K562 (cell line): ENCODE measurements at regions not wholly inside any gene's neighbourhood (a gene's known extent, or its start where the extent isn't known, plus 50 kb on each side); places are given as distances from the start of the nearest gene placed in this dataset.
A peak's percentile ranks its signal among the peaks of the same experiment; 100 is the strongest.

Experiments used
- ATAC-seq: fragments of 200-7000 bp; cut with Tn5 transposase; 3 replicates; pipeline ENCODE4 v1.9.1; 2020; ENCODE audit warnings: moderate library complexity
- BruUV-seq: library from RNA; stranded (reverse); fragments of 400-500 nt; replicated peaks from 2 replicates; lab custom pipeline; 2021; lab: Mats Ljungman, UMichigan
- CTCF ChIA-PET: fragments of 300-600 bp; formaldehyde crosslinking; extraction: SDS; loops from one replicate; lab custom pipeline; 2021; ENCODE audit warnings: low intra/inter-chr PET ratio; lab: Yijun Ruan, JAX
- POLR2A ChIA-PET: fragments of 300-600, 350-650 bp; sonication (Branson Sonifier 250); formaldehyde crosslinking; extraction: SDS; loops from one replicate; lab custom pipeline; 2021; ENCODE audit warnings: antibody characterized with exemption, inconsistent platforms; lab: Yijun Ruan, JAX
- DNase-seq, 4 experiments: peaks; one replicate each; pipeline versions ENCODE4 v3.0.0 to v3.0.0-alpha.2; 2011 to 2018; ENCODE audit warnings: low spot score in 3 of 4, mixed read lengths in 3 of 4; ENCODE audit errors: extremely low read depth in 1 of 4
- FAIRE-seq: peaks from 2 replicates; lab custom pipeline; 2011; peaks lifted over from hg19 to GRCh38; lab: Jason Lieb, UNC
- H2AFZ ChIP-seq: 2 replicates; pipeline ENCODE4 v1.6.0; 2011; ENCODE audit warnings: low read depth, low read length, control low read depth, inconsistent platforms
- H3K27ac ChIP-seq: fragments of 200-600 bp; 3 replicates; pipeline ENCODE4 v1.8.0; 2011; ENCODE audit warnings: low read depth, mild to moderate bottlenecking, control low read depth, inconsistent platforms, low read length, moderate library complexity, mixed read lengths; ENCODE audit errors: extremely low read depth
- H3K27me3 ChIP-seq, 2 experiments: fragments of 300-600 bp in 1 of 2; 2 replicates in 1 of 2; 3 replicates in 1 of 2; pipeline versions ENCODE4 v1.6.0 to v1.8.0; 2011; ENCODE audit warnings: inconsistent platforms in 2 of 2, low read length in 2 of 2, mild to moderate bottlenecking in 1 of 2, mixed read lengths in 1 of 2, moderate library complexity in 1 of 2; ENCODE audit not compliant: control insufficient read depth in 2 of 2, insufficient read depth in 2 of 2
- H3K36me3 ChIP-seq: fragments of 300-600 bp; 3 replicates; pipeline ENCODE4 v1.8.0; 2011; ENCODE audit warnings: mild to moderate bottlenecking, low read length, inconsistent platforms; ENCODE audit not compliant: control insufficient read depth, insufficient read depth
- H3K4me1 ChIP-seq, 2 experiments: fragments of 200-600 bp in 1 of 2; replicated peaks in 1 of 2; 2 replicates in 1 of 2; 3 replicates in 1 of 2; pipeline versions ENCODE4 v1.5.1 to v1.8.0; 2011; ENCODE audit warnings: inconsistent platforms in 2 of 2, low read length in 2 of 2, mild to moderate bottlenecking in 1 of 2, mixed read lengths in 1 of 2, moderate library complexity in 1 of 2; ENCODE audit not compliant: control insufficient read depth in 2 of 2, insufficient read depth in 2 of 2
- H3K4me2 ChIP-seq: 2 replicates; pipeline ENCODE4 v1.6.1; 2011; ENCODE audit warnings: low read length, control low read depth, inconsistent platforms, mixed read lengths; ENCODE audit not compliant: insufficient read depth
- H3K4me3 ChIP-seq: fragments of 200-600 bp; sonication (generic), shearing (Covaris generic); 2 replicates; pipeline ENCODE4 v1.5.1; 2016; ENCODE audit warnings: control low read depth, inconsistent platforms
- H3K79me2 ChIP-seq: fragments of 200-600 bp; 3 replicates; pipeline ENCODE4 v1.8.0; 2011; ENCODE audit warnings: low read length, inconsistent platforms; ENCODE audit not compliant: control insufficient read depth, insufficient read depth
- H3K9ac ChIP-seq, 2 experiments: 2 replicates each; pipeline versions ENCODE4 v1.6.0 to v1.6.1; 2011; ENCODE audit warnings: low read depth in 2 of 2, low read length in 2 of 2, control low read depth in 1 of 2, inconsistent platforms in 1 of 2, mild to moderate bottlenecking in 1 of 2, mixed read lengths in 1 of 2; ENCODE audit not compliant: insufficient read depth in 1 of 2
- H3K9me1 ChIP-seq: one replicate; pipeline ENCODE4 v1.6.0; 2011; ENCODE audit warnings: inconsistent platforms, mild to moderate bottlenecking, low read length, moderate library complexity; ENCODE audit not compliant: control insufficient read depth, insufficient read depth
- H3K9me3 ChIP-seq: replicated peaks from 2 replicates; pipeline ENCODE4 v1.5.1; 2011; ENCODE audit warnings: low read depth, low read length, inconsistent platforms; ENCODE audit not compliant: control insufficient read depth, insufficient read depth
- H4K20me1 ChIP-seq: replicated peaks from 2 replicates; pipeline ENCODE4 v1.6.1; 2011; ENCODE audit warnings: low read length, inconsistent platforms, mixed read lengths; ENCODE audit not compliant: control insufficient read depth, insufficient read depth
- BRD9 ChIP-seq: fragments of 450-650 bp; IDR thresholded peaks from 2 replicates; pipeline ENCODE4 v1.6.1; 2018; ENCODE audit warnings: low read depth; ENCODE audit not compliant: partially characterized antibody
- GTF2F1 ChIP-seq: IDR thresholded peaks from 2 replicates; pipeline ENCODE4 v1.6.1; 2011; ENCODE audit warnings: low read depth, low read length, improper control_type of control experiment
- KDM2B ChIP-seq: fragments of 250-450 bp; sonication (Bioruptor Pico); IDR thresholded peaks from 2 replicates; pipeline ENCODE4 v1.8.0; 2021; ENCODE audit warnings: mild to moderate bottlenecking, moderate library complexity
- KLF10 ChIP-seq: fragments of 250-450 bp; sonication (Bioruptor Pico); IDR thresholded peaks from 2 replicates; pipeline ENCODE4 v1.6.1; 2021; ENCODE audit warnings: matching md5 sums
- MAX ChIP-seq: sonication (generic); formaldehyde crosslinking; IDR thresholded peaks from 2 replicates; pipeline ENCODE4 v1.9.0; 2022; ENCODE audit warnings: mild to moderate bottlenecking, missing genetic modification reagents
- MAZ ChIP-seq, 2 experiments: fragments of 450-650 bp in 1 of 2; sonication (generic) in 1 of 2; formaldehyde crosslinking; IDR thresholded peaks in 1 of 2; conservative IDR thresholded peaks in 1 of 2; 2 replicates each; pipeline versions ENCODE4 v1.4.0 to v1.5.0; 2020; ENCODE audit warnings: mild to moderate bottlenecking in 1 of 2, missing genetic modification reagents in 1 of 2
- RBFOX2 ChIP-seq: fragments of 200-400 bp; formaldehyde crosslinking; IDR thresholded peaks from 2 replicates; pipeline ENCODE4 v1.6.1; 2017; ENCODE audit warnings: low read depth, mild to moderate bottlenecking, low read length, moderate library complexity
- REST ChIP-seq, 2 experiments: fragments of 450-650 bp; formaldehyde crosslinking in 1 of 2; IDR thresholded peaks; 2 replicates each; pipeline versions ENCODE4 v1.4.0 to v1.6.1; 2014 to 2020; ENCODE audit warnings: mild to moderate bottlenecking in 2 of 2, borderline replicate concordance in 1 of 2, low read depth in 1 of 2
- TAF1 ChIP-seq: IDR thresholded peaks from 2 replicates; pipeline ENCODE4 v1.6.1; 2011; ENCODE audit warnings: mild to moderate bottlenecking, low read length, moderate library complexity; ENCODE audit not compliant: insufficient read depth, control insufficient read depth, severe bottlenecking; ENCODE audit errors: extremely low read depth
- WGBS: fragments of 100-300 bp; shearing (Covaris generic); methylation state at CpG from one replicate; pipeline ENCODE4 v1.1.6; 2016; ENCODE audit warnings: low coverage, mixed read lengths; ENCODE audit not compliant: insufficient coverage; ENCODE audit errors: missing lambda C conversion rate; 5-methylcytosine and 5-hydroxymethylcytosine counted together
- in situ Hi-C: fragments of 300-500 bp; cut with MboI; formaldehyde crosslinking; loops from 4 replicates; pipeline ENCODE4 v1.15.0; 2018; ENCODE audit warnings: inconsistent platforms, mixed read lengths
- intact Hi-C: fragments of 100-400 bp; cut with micrococcal nuclease; formaldehyde crosslinking; loops from 2 replicates; pipeline ENCODE4 v1.14.2; 2022
- TF ChIP-seq, protein P1 (sequence below): sonication (generic); formaldehyde crosslinking; IDR thresholded peaks from 2 replicates; pipeline ENCODE4 v1.8.1; 2023; ENCODE audit warnings: mild to moderate bottlenecking, missing genetic modification reagents

DNA sequence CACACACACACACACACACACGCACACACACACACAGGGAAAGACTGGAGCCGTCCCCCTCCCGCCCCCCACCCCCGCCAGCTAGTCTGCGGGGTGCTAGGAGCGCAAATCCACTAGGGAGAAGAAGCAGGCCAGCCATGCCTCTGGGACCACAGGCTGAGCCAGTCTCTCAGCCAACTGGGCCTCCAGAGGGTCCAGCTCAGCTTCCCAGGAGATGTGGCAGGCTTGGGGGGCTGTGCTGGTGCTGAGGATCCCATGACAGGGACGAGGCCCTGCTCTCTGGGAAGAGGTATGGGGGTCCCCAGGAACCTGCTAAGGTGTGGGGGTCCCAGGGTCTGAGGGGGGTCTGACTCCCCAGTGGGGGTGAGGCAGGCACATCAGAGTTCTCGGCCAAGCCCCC is 133.5 kb downstream of the NCOR2 start:
- Histone ChIP-seq H4K20me1 (no peaks in the 10 kb centered on the region; the same call in 1 of the 2 replicates), H3K27ac (no peak overlapping the region), H3K9ac (0 out of 4 replicates have a peak overlapping the region, but pooled peaks of 1 of the 2 experiments have one; percentile 26), H3K4me2 (no peak overlapping the region), H3K79me2 (no peaks in the 10 kb centered on the region), H3K9me3 (0 out of 2 replicates have a peak, but pooled peaks cover 2% of the 10 kb centered on the region), H3K27me3 (no peaks in the 10 kb centered on the region), H3K9me1 (no peaks in the 10 kb centered on the region), H2AFZ (no peak overlapping the region), H3K4me3 (no peak overlapping the region), H3K4me1 (peaks cover 0 to 35% of the 10 kb centered on the region in 2 experiments; a peak in 2 of 5 replicates), H3K36me3 (peaks cover 41% of the 10 kb centered on the region)
- no peak for ATAC-seq
- intact Hi-C loops (no loop called here), in situ Hi-C loops (no loop called here)
- TF ChIP-seq REST (IDR thresholded peaks at IDR 0.05; ENCODE audit: borderline replicate concordance) (no peak), REST (CRISPR knock-in tag; IDR thresholded peaks at IDR 0.05; ENCODE audit: low read depth) (no peak), KDM2B (CRISPR knock-in tag) (no peak), BRD9 (no peak), RBFOX2 (no peak), MAX (CRISPR knock-in tag) (no peak), GTF2F1 (no peak), KLF10 (no peak), MAZ (CRISPR knock-in tag; conservative IDR thresholded peaks at IDR 0.05 in 1 of 2, IDR thresholded peaks at IDR 0.05 in 1 of 2) (no peak), TAF1 (no peak)
- TF ChIP-seq, protein P1, sequence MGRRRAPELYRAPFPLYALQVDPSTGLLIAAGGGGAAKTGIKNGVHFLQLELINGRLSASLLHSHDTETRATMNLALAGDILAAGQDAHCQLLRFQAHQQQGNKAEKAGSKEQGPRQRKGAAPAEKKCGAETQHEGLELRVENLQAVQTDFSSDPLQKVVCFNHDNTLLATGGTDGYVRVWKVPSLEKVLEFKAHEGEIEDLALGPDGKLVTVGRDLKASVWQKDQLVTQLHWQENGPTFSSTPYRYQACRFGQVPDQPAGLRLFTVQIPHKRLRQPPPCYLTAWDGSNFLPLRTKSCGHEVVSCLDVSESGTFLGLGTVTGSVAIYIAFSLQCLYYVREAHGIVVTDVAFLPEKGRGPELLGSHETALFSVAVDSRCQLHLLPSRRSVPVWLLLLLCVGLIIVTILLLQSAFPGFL (CRISPR knock-in tag): no peak
- ChIA-PET POLR2A (no interaction called here), CTCF (no interaction called here)
- DNase-seq: no peak
- 100% methylated on average over 1 of the region's 8 CpGs for WGBS
- no TSS peak for BruUV-seq
- FAIRE-seq: no peak
